ENCODE measurements at regions not wholly inside any gene's neighbourhood (a gene's known extent, or its start where the extent isn't known, plus 50 kb on each side); places are given as distances from the start of the nearest gene placed in this dataset.

DNA sequence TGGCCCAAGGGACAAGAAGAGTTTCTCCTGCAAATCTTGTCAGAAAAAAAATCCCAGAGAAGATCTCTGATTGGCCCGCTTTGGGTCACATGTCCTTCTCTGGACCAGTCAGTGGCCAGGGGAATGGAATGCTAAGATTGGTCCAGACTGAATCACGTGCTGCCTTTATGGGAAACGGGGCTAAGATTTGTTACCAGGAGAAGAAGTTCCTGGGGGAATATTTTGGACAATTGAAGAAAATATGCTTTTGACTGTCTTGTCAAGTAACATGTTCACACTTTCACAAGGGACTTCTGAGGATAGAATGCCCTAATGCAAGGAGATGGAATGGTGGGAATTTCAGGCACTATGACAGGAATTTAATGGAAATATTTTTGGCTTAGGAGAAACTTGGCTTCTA is 74.1 kb upstream of the SH3PXD2B start:
- Histone ChIP-seq H3K14ac (ENCODE audit: low read length) (no peak overlapping the region), H4K8ac (ENCODE audit: low read depth, low read length) (no peak overlapping the region), H2BK15ac (ENCODE audit: low read length) (no peak overlapping the region), H2BK5ac (ENCODE audit: low read length) (no peak overlapping the region), H2AK5ac (ENCODE audit: low read depth, low read length) (no peak overlapping the region), H3K18ac (ENCODE audit: low read length) (no peak overlapping the region), H3K4ac (ENCODE audit: low read length) (no peak overlapping the region), H2BK120ac (ENCODE audit: low read depth, low read length) (no peak overlapping the region), H3K4me1 (ENCODE audit: control insufficient read depth in 2 of 2, insufficient read depth in 1 of 2, low read depth in 1 of 2, low read length in 2 of 2) (peaks cover 0 to 3% of the 10 kb centered on the region in 2 donors), H2BK12ac (ENCODE audit: low read length) (no peak overlapping the region), H2AFZ (ENCODE audit: low read length) (no peak overlapping the region), H3K4me2 (ENCODE audit: insufficient read depth, low read length, poor library complexity, severe bottlenecking) (no peak overlapping the region), H3K9me3 (replicated peaks in 1 of 2; ENCODE audit: control insufficient read depth in 2 of 2, insufficient read depth in 1 of 2, low read depth in 1 of 2, low read length in 2 of 2) (no peaks in the 10 kb centered on the region), H4K91ac (ENCODE audit: low read depth, low read length, poor library complexity) (no peak overlapping the region), H3K27me3 (ENCODE audit: control insufficient read depth in 3 of 3, insufficient read depth in 3 of 3, low read depth in 1 of 3, low read length in 3 of 3) (peaks cover 0 to 12% (median 0%) of the 10 kb centered on the region in 3 experiments), H3K79me1 (ENCODE audit: low read depth, low read length) (no peaks in the 10 kb centered on the region), H3K23ac (ENCODE audit: low read depth, low read length, poor library complexity) (no peak overlapping the region), H3K27ac (replicated peaks; ENCODE audit: low read length) (no peak overlapping the region), H3K36me3 (replicated peaks in 1 of 2; ENCODE audit: control insufficient read depth in 2 of 2, insufficient read depth in 2 of 2, low read length in 2 of 2) (no peaks in the 10 kb centered on the region), H3K9ac (ENCODE audit: low read depth, low read length, poor library complexity) (no peak overlapping the region), H3K4me3 (ENCODE audit: low read length in 2 of 2) (no peak overlapping the region)
- DNase-seq (ENCODE audit: low spot score): no peak
- no CpG with 5 or more reads among the region's 3 CpGs for WGBS, 2 donors (ENCODE audit: extremely low coverage in 2 of 2, insufficient read length in 2 of 2, insufficient replicate concordance in 1 of 2)

DNA sequence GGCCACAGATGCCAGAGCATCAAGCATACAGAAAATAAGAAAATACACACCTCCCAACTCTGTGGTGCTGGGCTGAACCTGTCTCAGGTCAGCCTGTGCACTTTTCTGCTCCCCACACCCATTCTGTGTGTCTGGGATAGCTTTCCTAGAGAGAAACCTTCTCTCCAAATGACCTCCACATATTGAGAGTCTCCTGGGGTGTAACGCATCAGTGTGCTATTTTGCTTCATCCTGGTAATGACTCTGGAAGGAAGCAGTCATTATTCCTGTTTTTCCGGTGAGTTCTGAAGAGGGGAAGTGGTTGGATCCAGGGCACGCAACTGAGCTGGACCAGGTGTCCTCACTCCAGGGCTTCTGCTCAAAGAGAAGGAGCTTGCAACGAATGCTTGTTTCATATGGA is 73.2 kb upstream of the SH3PXD2B start:
- H3K4me1 ChIP-seq (ENCODE audit: control insufficient read depth in 2 of 2, insufficient read depth in 1 of 2, low read depth in 1 of 2, low read length in 2 of 2): peaks cover 0 to 2% of the 10 kb centered on the region in 2 donors
- no peak overlapping the region for H2AFZ ChIP-seq (ENCODE audit: low read length)
- H4K91ac ChIP-seq (ENCODE audit: low read depth, low read length, poor library complexity): no peak overlapping the region
- no peak overlapping the region for H3K4me3 ChIP-seq (ENCODE audit: low read length in 2 of 2)
- no peak overlapping the region for H2BK5ac ChIP-seq (ENCODE audit: low read length)
- H2BK15ac ChIP-seq (ENCODE audit: low read length): no peak overlapping the region
- H3K4ac ChIP-seq (ENCODE audit: low read length): no peak overlapping the region
- H3K79me1 ChIP-seq (ENCODE audit: low read depth, low read length): no peaks in the 10 kb centered on the region
- H3K27me3 ChIP-seq (ENCODE audit: control insufficient read depth in 3 of 3, insufficient read depth in 3 of 3, low read depth in 1 of 3, low read length in 3 of 3): peaks cover 0 to 12% (median 0%) of the 10 kb centered on the region in 3 experiments
- no peak overlapping the region for H4K8ac ChIP-seq (ENCODE audit: low read depth, low read length)
- H3K9ac ChIP-seq (ENCODE audit: low read depth, low read length, poor library complexity): no peak overlapping the region
- no peak overlapping the region for H3K27ac ChIP-seq (replicated peaks; ENCODE audit: low read length)
- no CpG with 5 or more reads among the region's 4 CpGs for WGBS, 2 donors (ENCODE audit: extremely low coverage in 2 of 2, insufficient read length in 2 of 2, insufficient replicate concordance in 1 of 2)
- no peak overlapping the region for H2BK12ac ChIP-seq (ENCODE audit: low read length)
- no peak overlapping the region for H3K4me2 ChIP-seq (ENCODE audit: insufficient read depth, low read length, poor library complexity, severe bottlenecking)
- H3K36me3 ChIP-seq (replicated peaks in 1 of 2; ENCODE audit: control insufficient read depth in 2 of 2, insufficient read depth in 2 of 2, low read length in 2 of 2): no peaks in the 10 kb centered on the region
- no peak overlapping the region for H3K23ac ChIP-seq (ENCODE audit: low read depth, low read length, poor library complexity)
- no peaks in the 10 kb centered on the region for H3K9me3 ChIP-seq (replicated peaks in 1 of 2; ENCODE audit: control insufficient read depth in 2 of 2, insufficient read depth in 1 of 2, low read depth in 1 of 2, low read length in 2 of 2)
- H3K14ac ChIP-seq (ENCODE audit: low read length): no peak overlapping the region
- no peak for DNase-seq (ENCODE audit: low spot score)
- no peak overlapping the region for H2BK120ac ChIP-seq (ENCODE audit: low read depth, low read length)
- no peak overlapping the region for H2AK5ac ChIP-seq (ENCODE audit: low read depth, low read length)
- H3K18ac ChIP-seq (ENCODE audit: low read length): no peak overlapping the region

DNA sequence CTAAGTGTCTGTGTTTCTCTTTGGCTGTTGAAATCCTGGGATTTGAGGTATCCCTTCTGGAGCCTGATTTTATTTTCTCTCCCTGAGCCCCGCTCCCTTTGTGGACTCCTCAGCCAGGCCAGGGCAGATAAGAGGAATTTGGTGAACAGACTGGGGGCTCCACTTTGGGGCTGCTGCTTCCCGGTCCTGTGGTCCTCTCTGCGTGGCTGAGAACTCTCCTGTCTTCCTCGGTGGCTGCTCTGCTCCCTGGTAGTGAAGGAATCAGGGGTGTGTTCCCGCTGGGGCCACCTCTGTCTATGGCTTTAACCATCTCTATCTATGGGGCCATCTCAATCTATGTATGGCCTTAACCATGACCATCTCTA is 71.7 kb upstream of the SH3PXD2B start:
- H3K4me1 ChIP-seq (ENCODE audit: control insufficient read depth in 2 of 2, insufficient read depth in 1 of 2, low read depth in 1 of 2, low read length in 2 of 2): no peaks in the 10 kb centered on the region
- H3K23ac ChIP-seq (ENCODE audit: low read depth, low read length, poor library complexity): no peak overlapping the region
- no peak overlapping the region for H3K4me3 ChIP-seq (ENCODE audit: low read length in 2 of 2)
- H2BK120ac ChIP-seq (ENCODE audit: low read depth, low read length): no peak overlapping the region
- H3K9ac ChIP-seq (ENCODE audit: low read depth, low read length, poor library complexity): no peak overlapping the region
- H3K27ac ChIP-seq (replicated peaks; ENCODE audit: low read length): no peak overlapping the region
- H3K4ac ChIP-seq (ENCODE audit: low read length): no peak overlapping the region
- no peak for DNase-seq (ENCODE audit: low spot score)
- no peak overlapping the region for H3K18ac ChIP-seq (ENCODE audit: low read length)
- peaks cover 2 to 3% of the 10 kb centered on the region in 2 donors for H3K9me3 ChIP-seq (replicated peaks in 1 of 2; ENCODE audit: control insufficient read depth in 2 of 2, insufficient read depth in 1 of 2, low read depth in 1 of 2, low read length in 2 of 2)
- no peaks in the 10 kb centered on the region for H3K79me1 ChIP-seq (ENCODE audit: low read depth, low read length)
- no peak overlapping the region for H2AFZ ChIP-seq (ENCODE audit: low read length)
- H4K8ac ChIP-seq (ENCODE audit: low read depth, low read length): no peak overlapping the region
- WGBS, 2 donors (ENCODE audit: extremely low coverage in 2 of 2, insufficient read length in 2 of 2, insufficient replicate concordance in 1 of 2): no CpG with 5 or more reads among the region's 5 CpGs
- H3K36me3 ChIP-seq (replicated peaks in 1 of 2; ENCODE audit: control insufficient read depth in 2 of 2, insufficient read depth in 2 of 2, low read length in 2 of 2): no peaks in the 10 kb centered on the region
- H3K14ac ChIP-seq (ENCODE audit: low read length): no peak overlapping the region
- no peak overlapping the region for H2BK12ac ChIP-seq (ENCODE audit: low read length)
- H3K4me2 ChIP-seq (ENCODE audit: insufficient read depth, low read length, poor library complexity, severe bottlenecking): no peak overlapping the region
- no peak overlapping the region for H2AK5ac ChIP-seq (ENCODE audit: low read depth, low read length)
- H3K27me3 ChIP-seq (ENCODE audit: control insufficient read depth in 3 of 3, insufficient read depth in 3 of 3, low read depth in 1 of 3, low read length in 3 of 3): peaks cover 0 to 4% (median 0%) of the 10 kb centered on the region in 3 experiments
- no peak overlapping the region for H4K91ac ChIP-seq (ENCODE audit: low read depth, low read length, poor library complexity)
- H2BK5ac ChIP-seq (ENCODE audit: low read length): no peak overlapping the region
- H2BK15ac ChIP-seq (ENCODE audit: low read length): no peak overlapping the region

DNA sequence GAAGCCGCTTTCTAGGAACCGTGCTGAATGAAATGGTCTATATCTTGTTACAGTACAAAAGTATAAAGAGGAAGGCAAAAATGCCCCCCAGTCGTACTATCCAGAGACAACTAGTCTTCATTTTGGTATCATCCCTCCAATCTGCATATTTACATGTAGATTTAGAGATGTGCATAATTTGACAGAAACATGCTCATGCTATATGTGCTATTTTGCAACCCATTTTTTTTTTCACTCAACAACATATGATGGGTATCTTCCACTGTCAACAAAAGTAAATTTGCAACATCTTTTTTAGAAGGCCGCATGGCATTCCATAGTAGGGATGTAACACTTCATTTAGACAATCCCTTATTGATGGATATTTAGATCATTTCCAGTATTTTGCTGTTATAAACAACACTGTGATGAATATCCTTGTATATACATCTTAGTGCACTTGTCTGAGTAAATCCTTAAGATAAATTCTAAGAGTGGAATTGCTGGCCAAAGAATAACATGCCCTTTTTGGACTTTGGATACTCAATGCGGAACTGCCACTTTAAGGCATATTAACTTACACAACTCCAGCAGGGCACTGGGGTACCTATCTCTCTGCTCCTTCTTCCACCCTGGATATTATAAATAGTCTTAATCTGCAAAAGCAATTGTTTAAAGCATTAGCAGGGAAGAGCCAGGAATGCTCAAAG is 71.1 kb upstream of the SH3PXD2B start:
- Histone ChIP-seq H3K14ac (ENCODE audit: low read length) (no peak overlapping the region), H3K9me3 (replicated peaks in 1 of 2; ENCODE audit: control insufficient read depth in 2 of 2, insufficient read depth in 1 of 2, low read depth in 1 of 2, low read length in 2 of 2) (peaks cover 2 to 4% of the 10 kb centered on the region in 2 donors), H2BK120ac (ENCODE audit: low read depth, low read length) (no peak overlapping the region), H3K23ac (ENCODE audit: low read depth, low read length, poor library complexity) (no peak overlapping the region), H2AK5ac (ENCODE audit: low read depth, low read length) (no peak overlapping the region), H3K18ac (ENCODE audit: low read length) (no peak overlapping the region), H3K4me3 (ENCODE audit: low read length in 2 of 2) (no peak overlapping the region), H3K79me1 (ENCODE audit: low read depth, low read length) (no peaks in the 10 kb centered on the region), H3K4me2 (ENCODE audit: insufficient read depth, low read length, poor library complexity, severe bottlenecking) (no peak overlapping the region), H4K8ac (ENCODE audit: low read depth, low read length) (no peak overlapping the region), H3K27ac (replicated peaks; ENCODE audit: low read length) (no peak overlapping the region), H2BK15ac (ENCODE audit: low read length) (no peak overlapping the region), H2AFZ (ENCODE audit: low read length) (no peak overlapping the region), H2BK12ac (ENCODE audit: low read length) (no peak overlapping the region), H2BK5ac (ENCODE audit: low read length) (no peak overlapping the region), H4K91ac (ENCODE audit: low read depth, low read length, poor library complexity) (no peak overlapping the region), H3K27me3 (ENCODE audit: control insufficient read depth in 3 of 3, insufficient read depth in 3 of 3, low read depth in 1 of 3, low read length in 3 of 3) (peaks cover 0 to 4% (median 0%) of the 10 kb centered on the region in 3 experiments), H3K4ac (ENCODE audit: low read length) (no peak overlapping the region), H3K4me1 (ENCODE audit: control insufficient read depth in 2 of 2, insufficient read depth in 1 of 2, low read depth in 1 of 2, low read length in 2 of 2) (no peaks in the 10 kb centered on the region), H3K9ac (ENCODE audit: low read depth, low read length, poor library complexity) (no peak overlapping the region), H3K36me3 (replicated peaks in 1 of 2; ENCODE audit: control insufficient read depth in 2 of 2, insufficient read depth in 2 of 2, low read length in 2 of 2) (no peaks in the 10 kb centered on the region)
- WGBS, 2 donors (ENCODE audit: extremely low coverage in 2 of 2, insufficient read length in 2 of 2, insufficient replicate concordance in 1 of 2): no CpG with 5 or more reads among the region's 5 CpGs
- no peak for DNase-seq (ENCODE audit: low spot score)

Data from neuronal stem cell (in vitro differentiated cells).